Muscle of leg (tissue), 3 donors: ENCODE measurements at regions not wholly inside any gene's neighbourhood (a gene's known extent, or its start where the extent isn't known, plus 50 kb on each side); places are given as distances from the start of the nearest gene placed in this dataset.

ENCODE experiments used
- DNase-seq: peaks from one replicate; pipeline ENCODE4 v3.0.0; 2013
- H3K27ac ChIP-seq: one replicate; pipeline ENCODE4 v1.5.1; 2013; ENCODE audit warnings: mild to moderate bottlenecking, low read length, control low read depth
- H3K27me3 ChIP-seq: one replicate; pipeline ENCODE4 v1.6.1; 2013; ENCODE audit warnings: low read length; ENCODE audit not compliant: control insufficient read depth, insufficient read depth
- H3K36me3 ChIP-seq: one replicate; pipeline ENCODE4 v1.6.1; 2013; ENCODE audit warnings: low read length; ENCODE audit not compliant: control insufficient read depth, insufficient read depth
- H3K4me1 ChIP-seq: one replicate; pipeline ENCODE4 v1.6.1; 2013; ENCODE audit warnings: low read length; ENCODE audit not compliant: control insufficient read depth, insufficient read depth
- H3K4me3 ChIP-seq: one replicate; pipeline ENCODE4 v1.5.1; 2013; ENCODE audit warnings: low read length, control low read depth
- H3K9me3 ChIP-seq: replicated peaks from 2 replicates; pipeline ENCODE4 v1.6.1; 2013; ENCODE audit warnings: low read depth, low read length; ENCODE audit not compliant: control insufficient read depth
- WGBS: methylation state at CpG from one replicate; pipeline ENCODE4 v1.1.5; 2013; ENCODE audit warnings: missing lambda C conversion rate; ENCODE audit not compliant: insufficient coverage; 5-methylcytosine and 5-hydroxymethylcytosine counted together

DNA sequence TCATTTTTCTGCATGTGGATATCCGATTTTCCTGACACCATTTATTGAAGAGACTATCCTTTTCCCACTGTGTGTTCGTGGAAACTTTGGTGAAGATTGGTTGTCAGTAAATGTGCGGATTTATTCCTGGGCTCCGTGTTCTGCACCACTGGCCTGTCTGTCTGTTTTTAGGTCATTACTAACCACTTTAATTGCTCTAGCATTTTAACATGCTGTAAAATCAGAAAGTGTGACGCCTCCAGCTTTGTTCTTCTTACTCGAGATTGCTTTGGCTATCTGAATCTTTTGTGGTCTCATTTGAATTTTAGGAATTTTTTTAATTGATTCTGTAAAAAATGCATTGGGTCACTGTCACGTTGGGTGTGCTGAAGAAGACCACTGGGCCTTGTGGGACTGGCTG, 1458.7 kb downstream of the AACS start:
- Histone ChIP-seq H3K27ac (no peak overlapping the region), H3K36me3 (no peaks in the 10 kb centered on the region), H3K4me1 (no peaks in the 10 kb centered on the region), H3K4me3 (no peak overlapping the region), H3K9me3 (no peaks in the 10 kb centered on the region), H3K27me3 (no peaks in the 10 kb centered on the region)
- WGBS: 70% methylated on average over 3 of the region's 7 CpGs
- no peak for DNase-seq

DNA sequence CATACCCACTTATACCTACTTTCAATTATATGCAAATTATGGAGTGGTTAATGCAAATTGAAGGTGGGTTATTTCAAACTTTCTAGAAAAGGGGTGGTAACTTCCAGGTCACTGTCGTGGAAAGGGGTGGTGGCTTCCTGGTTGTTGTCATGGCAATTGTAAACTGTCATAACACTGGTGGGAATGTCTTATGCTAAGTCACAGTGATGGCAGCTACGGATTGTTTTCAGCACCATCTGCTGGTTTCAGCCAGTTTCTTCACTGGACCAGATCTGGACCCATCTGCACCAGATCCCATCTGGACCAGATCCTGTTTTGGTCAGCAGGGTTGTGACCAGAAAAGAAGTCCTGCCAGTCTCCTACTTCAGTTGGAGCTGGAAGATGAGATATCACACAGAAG, 1469.3 kb downstream of the AACS start:
- H3K9me3 ChIP-seq: no peaks in the 10 kb centered on the region
- H3K4me1 ChIP-seq: peaks cover 3% of the 10 kb centered on the region
- no peak for DNase-seq
- no peaks in the 10 kb centered on the region for H3K27me3 ChIP-seq
- H3K27ac ChIP-seq: no peak overlapping the region
- WGBS: 94% methylated on average over 2 of the region's 2 CpGs
- no peaks in the 10 kb centered on the region for H3K36me3 ChIP-seq
- no peak overlapping the region for H3K4me3 ChIP-seq

DNA sequence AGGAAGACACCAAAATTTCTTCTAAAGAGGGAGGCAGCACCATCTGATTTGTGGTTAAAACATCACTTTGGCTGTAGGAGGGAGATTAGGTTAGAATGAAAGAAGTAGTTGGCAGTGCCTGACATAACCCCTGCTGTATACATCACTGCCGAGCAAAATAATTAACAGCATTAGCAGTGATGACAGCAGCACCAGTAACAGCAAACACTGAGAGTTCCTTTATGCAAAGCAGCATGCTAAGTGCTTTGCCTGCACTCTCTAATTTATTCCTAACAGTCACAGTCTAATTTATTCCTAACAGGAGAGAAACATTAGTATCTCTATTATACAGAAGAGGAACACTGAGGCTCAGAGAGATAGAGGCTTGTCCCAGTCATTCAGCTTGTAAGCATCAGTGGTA, 1469.7 kb downstream of the AACS start:
- no peak for DNase-seq
- Histone ChIP-seq H3K27me3 (no peaks in the 10 kb centered on the region), H3K9me3 (no peaks in the 10 kb centered on the region), H3K36me3 (no peaks in the 10 kb centered on the region), H3K27ac (no peak overlapping the region), H3K4me1 (peaks cover 3% of the 10 kb centered on the region), H3K4me3 (no peak overlapping the region)
- WGBS: no CpG with 5 or more reads among the region's 1 CpG

- no peak overlapping the region for H3K4me3 ChIP-seq
- H3K4me1 ChIP-seq: peaks cover 3% of the 10 kb centered on the region
- no peak for DNase-seq
- no peaks in the 10 kb centered on the region for H3K9me3 ChIP-seq
- WGBS: 19% methylated on average over 3 of the region's 4 CpGs
- H3K27me3 ChIP-seq: no peaks in the 10 kb centered on the region
- H3K36me3 ChIP-seq: no peaks in the 10 kb centered on the region
- H3K27ac ChIP-seq: no peak overlapping the region
Measured at GRCh38 chr12:126535971-126536370, 1470.7 kb downstream of the AACS start.

DNA sequence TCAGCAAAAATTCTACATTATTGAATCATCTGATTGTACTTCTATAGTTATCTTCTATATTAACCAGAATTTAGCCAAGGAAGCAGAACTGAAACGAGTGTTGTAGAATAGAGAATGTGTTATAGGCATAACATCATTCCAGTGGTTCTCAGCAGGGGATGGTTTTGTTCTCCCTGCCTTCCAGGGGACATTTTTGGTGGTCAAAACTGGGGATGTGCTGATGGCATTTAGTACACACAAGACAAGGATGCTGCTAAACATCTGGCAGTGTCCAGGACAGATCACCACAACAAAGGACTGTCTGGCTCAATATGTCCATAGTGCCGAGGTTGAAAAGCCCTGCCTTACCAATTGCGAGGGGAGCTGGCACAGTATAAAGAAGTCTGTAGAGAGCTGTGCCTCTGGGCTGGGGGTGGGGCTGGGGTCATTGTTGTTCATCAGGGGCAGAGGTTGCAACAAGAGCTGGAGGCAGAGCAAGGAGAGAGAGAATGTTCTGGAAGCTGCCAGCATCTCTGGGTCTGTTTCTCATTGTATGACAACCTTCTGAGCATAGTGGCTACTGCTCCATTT, 1472.8 kb downstream of the AACS start:
- H3K4me3 ChIP-seq: no peak overlapping the region
- WGBS: 70% methylated on average over 2 of the region's 3 CpGs
- H3K4me1 ChIP-seq: peaks cover 3% of the 10 kb centered on the region
- DNase-seq: no peak
- H3K27ac ChIP-seq: no peak overlapping the region
- no peaks in the 10 kb centered on the region for H3K36me3 ChIP-seq
- H3K9me3 ChIP-seq: no peaks in the 10 kb centered on the region
- H3K27me3 ChIP-seq: no peaks in the 10 kb centered on the region

DNA sequence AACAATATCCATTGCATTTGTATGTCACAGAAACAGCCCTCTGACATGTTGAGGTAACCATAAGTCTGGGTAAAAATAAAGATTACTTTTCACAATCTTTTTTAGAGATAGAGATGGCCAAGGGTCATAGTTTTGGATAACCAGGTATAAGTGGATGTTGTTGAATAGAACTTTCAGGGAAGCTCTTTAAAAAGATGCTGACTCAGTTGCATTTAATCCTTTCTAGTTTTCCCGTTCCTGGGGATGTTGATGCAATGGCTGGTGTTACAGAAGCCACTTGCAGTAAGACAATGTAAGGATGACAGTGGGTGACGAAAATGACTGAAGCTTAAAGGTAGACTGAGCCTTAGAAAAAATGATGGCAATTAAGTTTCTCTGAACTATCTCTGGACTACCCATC, 1473.7 kb downstream of the AACS start:
- DNase-seq: no peak
- no peaks in the 10 kb centered on the region for H3K27me3 ChIP-seq
- H3K4me3 ChIP-seq: no peak overlapping the region
- H3K9me3 ChIP-seq: no peaks in the 10 kb centered on the region
- peaks cover 3% of the 10 kb centered on the region for H3K4me1 ChIP-seq
- no peak overlapping the region for H3K27ac ChIP-seq
- no peaks in the 10 kb centered on the region for H3K36me3 ChIP-seq
- WGBS: 60% methylated on average over 1 of the region's 2 CpGs

DNA sequence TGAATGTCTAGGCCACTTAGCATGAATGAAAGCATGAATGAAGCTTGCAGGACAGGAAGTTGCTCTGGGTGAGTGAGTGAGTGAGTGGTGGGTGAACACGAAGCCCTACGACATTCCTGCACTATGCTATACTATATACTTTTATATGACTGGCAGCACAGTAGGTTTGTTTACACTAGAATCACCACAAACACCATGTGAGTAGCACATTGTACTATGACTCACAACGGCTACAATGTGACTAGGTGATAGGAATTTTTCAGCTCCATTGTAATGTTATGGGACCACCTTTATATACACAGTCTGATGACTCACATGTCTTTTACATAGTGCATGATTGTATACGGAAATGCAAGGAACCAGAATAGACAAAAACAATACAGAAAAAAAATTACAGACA, 1480.2 kb downstream of the AACS start:
- no CpG with 5 or more reads among the region's 4 CpGs for WGBS
- no peaks in the 10 kb centered on the region for H3K36me3 ChIP-seq
- no peaks in the 10 kb centered on the region for H3K9me3 ChIP-seq

GRCh38 chr12:126547905-126548304, 1482.7 kb downstream of the AACS start:
- no CpG with 5 or more reads among the region's 10 CpGs for WGBS
- peak; percentile 38 for DNase-seq

More for the DNA sequence above, 1480.2 kb downstream of the AACS start:
- DNase-seq: no peak
- Histone ChIP-seq H3K27me3 (no peaks in the 10 kb centered on the region), H3K4me3 (no peak overlapping the region), H3K4me1 (peaks cover 2% of the 10 kb centered on the region), H3K27ac (no peak overlapping the region)

DNA sequence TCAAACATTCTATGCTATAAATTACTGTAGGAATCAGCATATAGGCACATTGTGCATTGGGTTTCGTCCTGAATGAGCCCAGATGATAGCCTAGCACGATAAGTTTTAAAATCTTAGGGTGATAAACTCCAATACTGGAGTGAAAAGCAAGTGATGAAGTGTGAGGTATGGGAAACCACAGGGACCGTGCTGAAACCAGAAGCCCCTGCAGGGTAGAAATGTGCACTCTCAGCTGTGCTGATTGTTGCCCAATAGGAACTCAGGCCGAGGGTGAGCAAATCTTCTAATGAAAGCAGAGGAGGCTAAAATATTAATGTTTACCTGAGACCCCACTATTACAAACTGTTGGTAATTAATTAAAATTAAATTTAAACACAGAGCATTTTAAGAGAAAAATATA, 1486.6 kb downstream of the AACS start:
- Histone ChIP-seq H3K27ac (no peak overlapping the region), H3K9me3 (peaks cover 3% of the 10 kb centered on the region), H3K27me3 (no peaks in the 10 kb centered on the region), H3K36me3 (no peaks in the 10 kb centered on the region), H3K4me3 (no peak overlapping the region), H3K4me1 (peaks cover 2% of the 10 kb centered on the region)
- 11% methylated on average over 2 of the region's 4 CpGs for WGBS
- no peak for DNase-seq

More at GRCh38 chr12:126547905-126548304, 1482.7 kb downstream of the AACS start:
- H3K27ac ChIP-seq: no peak overlapping the region
- H3K36me3 ChIP-seq: no peaks in the 10 kb centered on the region
- peaks cover 2% of the 10 kb centered on the region for H3K4me1 ChIP-seq
- no peaks in the 10 kb centered on the region for H3K9me3 ChIP-seq
- H3K27me3 ChIP-seq: no peaks in the 10 kb centered on the region
- H3K4me3 ChIP-seq: no peak overlapping the region

DNA sequence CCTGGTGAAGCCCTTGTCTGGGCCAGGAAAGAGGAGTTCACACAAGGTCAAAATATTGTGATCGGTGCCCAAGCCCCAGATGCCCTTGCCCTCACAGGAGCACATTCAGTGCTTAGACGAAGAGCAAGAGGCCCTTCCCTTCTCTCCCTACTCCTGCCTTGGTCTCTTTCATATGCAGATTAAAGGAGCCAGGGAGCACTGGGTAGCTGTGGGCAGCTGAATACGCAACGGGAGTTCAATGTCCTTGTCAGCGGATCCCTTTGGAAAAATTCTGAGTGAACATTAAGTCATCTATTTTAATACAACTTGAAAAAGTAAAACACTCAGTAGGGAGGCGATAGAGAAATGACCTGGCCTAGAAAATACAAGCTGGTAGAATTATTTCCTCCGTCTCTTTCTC, 1489.4 kb downstream of the AACS start:
- Histone ChIP-seq H3K27me3 (no peaks in the 10 kb centered on the region), H3K4me1 (no peaks in the 10 kb centered on the region), H3K4me3 (no peak overlapping the region), H3K27ac (no peak overlapping the region), H3K36me3 (no peaks in the 10 kb centered on the region), H3K9me3 (peaks cover 3% of the 10 kb centered on the region)
- 86% methylated on average over 1 of the region's 7 CpGs for WGBS
- DNase-seq: no peak

DNA sequence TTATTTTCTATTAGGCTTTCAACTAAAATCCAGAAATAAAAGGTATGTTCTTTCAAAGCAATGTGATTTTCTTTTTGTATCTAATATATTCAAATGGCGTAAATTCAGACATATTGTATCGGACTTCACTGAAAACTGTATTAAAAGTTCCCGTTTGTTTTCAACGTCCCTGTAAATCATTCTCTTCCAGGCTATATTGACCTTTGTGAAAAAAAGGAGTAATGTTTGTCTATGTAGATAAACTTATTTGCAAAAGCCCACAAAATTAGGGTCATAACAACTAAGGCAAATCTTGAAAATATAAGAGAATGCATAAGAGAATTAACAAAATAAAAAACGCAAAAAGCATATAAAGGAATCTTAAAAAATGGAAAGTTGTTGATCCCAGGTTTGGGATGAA, 1492.4 kb downstream of the AACS start:
- Histone ChIP-seq H3K27ac (no peak overlapping the region), H3K4me3 (no peak overlapping the region), H3K9me3 (peaks cover 3% of the 10 kb centered on the region), H3K36me3 (no peaks in the 10 kb centered on the region), H3K4me1 (no peaks in the 10 kb centered on the region), H3K27me3 (no peaks in the 10 kb centered on the region)
- no peak for DNase-seq
- no CpG with 5 or more reads among the region's 5 CpGs for WGBS
